CD14-positive monocyte (primary cell): ENCODE measurements at regions not wholly inside any gene's neighbourhood (a gene's known extent, or its start where the extent isn't known, plus 50 kb on each side); places are given as distances from the start of the nearest gene placed in this dataset.

Experiments
- DNase-seq, 3 donors: peaks; one replicate each; pipeline ENCODE4 v3.0.0-alpha.2; 2011 to 2022
- H2AFZ ChIP-seq: 2 replicates; pipeline ENCODE4 v1.6.0; 2012; ENCODE audit warnings: mild to moderate bottlenecking, low read depth, low read length, inconsistent platforms; ENCODE audit not compliant: insufficient read depth, poor library complexity, severe bottlenecking
- H3K27ac ChIP-seq, 2 donors: 1 replicate in 1 of 2; 2 replicates in 1 of 2; pipeline ENCODE4 v1.5.1; 2012 to 2013; ENCODE audit warnings: low read length in 2 of 2, control low read depth in 1 of 2, inconsistent platforms in 1 of 2, low read depth in 1 of 2, mild to moderate bottlenecking in 1 of 2
- H3K27me3 ChIP-seq, 2 donors: one replicate each; pipeline versions ENCODE4 v1.6.0 to v1.6.1; 2011 to 2013; ENCODE audit warnings: low read length in 2 of 2; ENCODE audit not compliant: control insufficient read depth in 2 of 2, insufficient read depth in 2 of 2
- H3K36me3 ChIP-seq, 2 donors: replicated peaks in 1 of 2; 1 replicate in 1 of 2; 2 replicates in 1 of 2; pipeline versions ENCODE4 v1.5.1 to v1.6.1; 2012 to 2013; ENCODE audit warnings: low read length in 2 of 2, control low read depth in 1 of 2, inconsistent platforms in 1 of 2, mild to moderate bottlenecking in 1 of 2; ENCODE audit not compliant: insufficient read depth in 2 of 2, control insufficient read depth in 1 of 2
- H3K4me1 ChIP-seq, 2 donors: 1 replicate in 1 of 2; 2 replicates in 1 of 2; pipeline versions ENCODE4 v1.5.1 to v1.6.1; 2012 to 2013; ENCODE audit warnings: low read length in 2 of 2, control low read depth in 1 of 2, inconsistent platforms in 1 of 2, mild to moderate bottlenecking in 1 of 2, moderate library complexity in 1 of 2; ENCODE audit not compliant: insufficient read depth in 2 of 2, control insufficient read depth in 1 of 2
- H3K4me2 ChIP-seq: replicated peaks from 2 replicates; pipeline ENCODE3; 2012; ENCODE audit warnings: low read length, moderate library complexity, mild to moderate bottlenecking; ENCODE audit not compliant: poor library complexity, severe bottlenecking; ENCODE audit errors: extremely low read depth
- H3K4me3 ChIP-seq, 3 experiments: fragments of 200-600 bp in 1 of 3; sonication (generic) in 1 of 3; replicated peaks in 1 of 3; 1 replicate in 2 of 3; 2 replicates in 1 of 3; pipeline ENCODE4 v1.5.1; 2011 to 2013; ENCODE audit warnings: low read length in 3 of 3, mild to moderate bottlenecking in 3 of 3, control low read depth in 2 of 3, low read depth in 2 of 3, inconsistent platforms in 1 of 3, moderate library complexity in 1 of 3
- H3K79me2 ChIP-seq: 2 replicates; pipeline ENCODE4 v1.6.0; 2012; ENCODE audit warnings: mild to moderate bottlenecking, control low read depth, inconsistent platforms, low read length, moderate library complexity; ENCODE audit not compliant: insufficient read depth
- H3K9ac ChIP-seq: 2 replicates; pipeline ENCODE4 v1.6.0; 2017; ENCODE audit warnings: low read length, mild to moderate bottlenecking; ENCODE audit not compliant: insufficient read depth, poor library complexity, severe bottlenecking
- H3K9me3 ChIP-seq, 2 donors: replicated peaks in 1 of 2; 1 replicate in 1 of 2; 2 replicates in 1 of 2; pipeline versions ENCODE4 v1.5.1 to v1.6.1; 2012 to 2013; ENCODE audit warnings: low read length in 2 of 2, control low read depth in 1 of 2; ENCODE audit not compliant: control insufficient read depth in 1 of 2, insufficient read depth in 1 of 2
- H4K20me1 ChIP-seq: 2 replicates; pipeline ENCODE4 v1.6.0; 2012; ENCODE audit warnings: mild to moderate bottlenecking, low read length, control low read depth, moderate library complexity; ENCODE audit not compliant: insufficient read depth
- H3K27ac Mint-ChIP-seq, 7 donors: one replicate each; pipeline ENCODE4 v1.8.0; 2020; ENCODE audit warnings: mild to moderate bottlenecking in 7 of 7, mixed read lengths in 7 of 7, moderate library complexity in 6 of 7, inconsistent platforms in 2 of 7
- H3K27me3 Mint-ChIP-seq, 3 donors: one replicate each; pipeline ENCODE4 v1.8.0; 2021 to 2022; ENCODE audit warnings: low read depth in 3 of 3, mild to moderate bottlenecking in 3 of 3, mixed read lengths in 3 of 3, moderate library complexity in 3 of 3, inconsistent platforms in 1 of 3
- H3K36me3 Mint-ChIP-seq, 2 donors: one replicate each; pipeline ENCODE4 v1.8.0; 2020; ENCODE audit warnings: mixed read lengths in 2 of 2, inconsistent platforms in 1 of 2, mild to moderate bottlenecking in 1 of 2
- H3K4me1 Mint-ChIP-seq: one replicate; pipeline ENCODE4 v1.8.0; 2020; ENCODE audit warnings: mild to moderate bottlenecking, mixed read lengths
- H3K4me3 Mint-ChIP-seq, 2 donors: one replicate each; pipeline ENCODE4 v1.8.0; 2020; ENCODE audit warnings: mild to moderate bottlenecking in 2 of 2, mixed read lengths in 2 of 2, moderate library complexity in 1 of 2
- H3K9me3 Mint-ChIP-seq, 7 donors: one replicate each; pipeline ENCODE4 v1.8.0; 2020 to 2022; ENCODE audit warnings: mixed read lengths in 7 of 7, mild to moderate bottlenecking in 6 of 7, moderate library complexity in 6 of 7, inconsistent platforms in 2 of 7
- CTCF ChIP-seq: fragments of 200-600 bp; IDR thresholded peaks from one replicate; pipeline ENCODE4 v1.8.0; 2022; ENCODE audit warnings: antibody characterized with exemption, mild to moderate bottlenecking
- WGBS: methylation state at CpG from one replicate; pipeline ENCODE4 v1.1.5; 2013; ENCODE audit warnings: missing lambda C conversion rate; ENCODE audit not compliant: insufficient coverage; 5-methylcytosine and 5-hydroxymethylcytosine counted together
- intact Hi-C, 2 donors: fragments of 100-400 bp; cut with micrococcal nuclease; formaldehyde crosslinking; loops; one replicate each; pipeline versions ENCODE4 v1.15.0 to v1.15.1; 2023

- Histone ChIP-seq H3K4me2 (no peak overlapping the region), H3K4me1 (no peaks in the 10 kb centered on the region), H3K79me2 (no peaks in the 10 kb centered on the region), H3K4me3 (no peak overlapping the region), H3K36me3 (no peaks in the 10 kb centered on the region), H3K27ac (no peak overlapping the region), H3K9me3 (peaks cover 0 to 8% of the 10 kb centered on the region in 2 donors), H2AFZ (no peak overlapping the region), H3K27me3 (no peaks in the 10 kb centered on the region), H3K9ac (no peak overlapping the region), H4K20me1 (no peaks in the 10 kb centered on the region)
- Mint-ChIP-seq H3K27me3 (no peaks in the 10 kb centered on the region), H3K4me1 (no peaks in the 10 kb centered on the region), H3K4me3 (no peak overlapping the region), H3K27ac (no peak overlapping the region), H3K9me3 (peaks cover 0 to 12% (median 0%) of the 10 kb centered on the region in 7 donors), H3K36me3 (no peaks in the 10 kb centered on the region)
- intact Hi-C loops, result no loop called here
- no CpG with 5 or more reads among the region's 4 CpGs for WGBS
- DNase-seq, result no peak
- TF ChIP-seq CTCF, result no peak
Observed at GRCh38 chr2:116769514-116769913, 1045.0 kb upstream of the DDX18 start.

- Histone ChIP-seq H3K79me2 (no peaks in the 10 kb centered on the region), H3K27me3 (no peaks in the 10 kb centered on the region), H2AFZ (no peak overlapping the region), H3K4me1 (no peaks in the 10 kb centered on the region), H3K9me3 (peaks cover 4 to 14% of the 10 kb centered on the region in 2 donors), H3K27ac (no peak overlapping the region), H3K9ac (no peak overlapping the region), H3K4me2 (no peak overlapping the region), H3K4me3 (no peak overlapping the region), H4K20me1 (no peaks in the 10 kb centered on the region), H3K36me3 (no peaks in the 10 kb centered on the region)
- Mint-ChIP-seq H3K27ac (no peak overlapping the region), H3K4me3 (no peak overlapping the region), H3K36me3 (no peaks in the 10 kb centered on the region), H3K27me3 (peaks cover 0 to 2% (median 0%) of the 10 kb centered on the region in 3 donors), H3K4me1 (no peaks in the 10 kb centered on the region), H3K9me3 (peaks cover 0 to 18% (median 2%) of the 10 kb centered on the region in 7 donors)
- no peak for TF ChIP-seq CTCF
- WGBS, result no CpG with 5 or more reads among the region's 6 CpGs
- intact Hi-C loops, result no loop called here
- DNase-seq, result no peak
Observed at GRCh38 chr2:116776556-116776955, 1037.9 kb upstream of the DDX18 start.
